GM21390 (cell line): ENCODE measurements at regions not wholly inside any gene's neighbourhood (a gene's known extent, or its start where the extent isn't known, plus 50 kb on each side); places are given as distances from the start of the nearest gene placed in this dataset.

ENCODE experiments used
- ATAC-seq: cut with Tn5 transposase; IDR thresholded peaks from one replicate; pipeline ENCODE4 v1.9.1; 2021; ENCODE audit not compliant: unreplicated experiment

GRCh38 chr2:216808805-216809425, 50.9 kb downstream of the TNP1 start:
- no peak for ATAC-seq

- no peak for ATAC-seq
These were observed 52.0 kb downstream of the TNP1 start for GRCh38 chr2:216807857-216808272.

- no peak for ATAC-seq
These were observed 55.2 kb downstream of the TNP1 start for GRCh38 chr2:216804357-216805350.

DNA sequence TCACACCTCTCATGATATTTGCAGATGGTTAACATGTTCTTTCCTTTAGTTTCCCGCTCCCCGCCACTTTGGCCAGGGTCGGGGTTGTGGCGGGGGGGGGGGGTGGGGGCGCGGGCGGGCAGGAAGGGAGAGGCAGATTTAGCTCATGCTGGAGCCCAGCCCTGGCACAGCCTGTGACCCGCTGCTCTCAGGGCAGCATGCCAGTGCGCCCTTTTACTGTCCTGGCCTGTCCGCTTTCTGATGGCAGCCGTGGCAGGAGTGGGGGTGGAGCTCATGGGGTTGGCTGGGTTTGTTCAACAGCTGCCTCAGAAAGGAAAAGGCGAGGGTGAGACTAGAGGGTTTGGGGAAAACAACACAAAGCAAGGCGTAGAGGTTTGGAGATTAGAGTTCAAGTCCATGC, 56.1 kb downstream of the TNP1 start:
- ATAC-seq, result no peak

- ATAC-seq, result no peak
These were observed 57.2 kb downstream of the TNP1 start for GRCh38 chr2:216802516-216803215.

- ATAC-seq, result no peak
These were observed 59.0 kb downstream of the TNP1 start for GRCh38 chr2:216800836-216801235.

DNA sequence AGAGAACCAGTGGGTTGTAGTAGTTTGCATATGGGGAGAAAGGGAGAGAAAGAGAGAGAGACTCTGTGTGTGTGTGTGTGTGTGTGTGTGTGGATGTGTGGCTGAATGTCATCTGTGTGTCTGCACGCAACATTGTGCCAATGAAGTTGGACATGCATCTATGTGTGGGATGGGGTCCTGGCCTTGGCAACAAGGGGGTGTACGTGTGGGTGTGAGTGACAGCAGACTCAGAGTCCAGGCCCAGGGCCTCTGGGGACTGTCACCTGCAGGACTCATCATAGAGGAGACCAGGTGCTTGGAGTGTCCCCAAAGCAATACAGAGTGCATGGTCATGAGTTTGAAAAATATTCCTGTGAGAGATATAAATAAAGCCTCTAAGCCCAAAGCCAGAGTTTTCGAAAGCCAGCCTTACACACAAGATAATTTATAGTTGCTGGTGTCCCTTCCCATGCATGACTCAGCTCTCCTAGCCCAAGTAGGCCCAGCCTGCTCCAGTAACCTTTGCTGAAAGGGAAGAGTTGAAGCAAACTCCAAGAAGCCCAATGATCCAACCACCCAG, 59.9 kb downstream of the TNP1 start:
- no peak for ATAC-seq

DNA sequence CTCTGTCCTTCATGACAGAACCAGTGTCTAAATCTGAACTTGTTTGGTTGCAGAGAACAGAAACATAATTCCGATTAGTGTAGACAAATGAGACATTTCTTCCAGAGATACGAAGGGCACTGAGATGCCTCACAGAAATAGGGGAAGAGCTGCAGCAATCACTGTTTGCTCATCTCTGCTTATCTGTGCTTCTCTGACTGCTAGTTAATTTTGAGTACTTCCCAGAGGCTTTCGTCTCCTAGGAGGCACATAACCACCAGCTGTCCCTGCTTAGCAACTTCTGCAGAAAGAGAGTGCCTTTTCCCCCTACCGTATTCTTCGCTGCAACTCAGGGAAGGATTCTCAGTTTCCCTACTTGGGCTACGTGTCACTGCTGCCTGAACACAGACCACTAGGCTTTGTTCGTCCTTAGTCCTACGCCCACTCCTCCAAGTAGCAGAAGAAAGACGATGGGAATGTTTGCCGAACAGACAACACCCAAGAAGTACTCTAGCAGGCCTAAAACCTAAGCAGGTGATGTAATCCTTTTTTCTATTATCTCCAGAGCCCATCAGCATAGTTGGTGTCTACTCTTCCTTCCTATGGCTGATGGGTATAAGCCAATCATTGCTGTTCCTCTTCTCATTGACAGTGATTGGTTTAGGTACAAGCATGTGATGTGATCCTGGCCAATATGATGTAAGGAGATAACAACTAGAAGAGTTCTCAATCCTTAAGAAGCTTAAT, 63.6 kb downstream of the TNP1 start:
- ATAC-seq, result no peak

DNA sequence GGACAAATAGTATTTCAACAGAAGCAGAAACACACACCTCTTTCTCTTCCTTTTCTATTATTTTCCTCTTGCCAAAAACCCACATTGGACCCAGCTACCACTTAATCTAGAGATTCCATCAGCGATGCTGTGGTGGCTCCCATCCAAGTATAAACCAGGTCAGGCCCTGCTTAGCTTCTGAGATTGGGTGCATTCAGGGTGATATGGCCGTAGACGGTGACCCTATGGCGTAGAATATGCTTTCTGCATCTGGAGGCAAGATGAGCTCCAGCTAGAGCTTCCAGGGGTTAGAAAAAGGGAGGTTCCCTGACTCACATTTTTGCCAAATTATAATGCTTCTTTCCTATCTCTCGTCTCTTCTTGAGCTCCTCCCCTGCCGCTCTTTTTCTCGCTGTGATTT, 66.5 kb downstream of the TNP1 start:
- no peak for ATAC-seq

DNA sequence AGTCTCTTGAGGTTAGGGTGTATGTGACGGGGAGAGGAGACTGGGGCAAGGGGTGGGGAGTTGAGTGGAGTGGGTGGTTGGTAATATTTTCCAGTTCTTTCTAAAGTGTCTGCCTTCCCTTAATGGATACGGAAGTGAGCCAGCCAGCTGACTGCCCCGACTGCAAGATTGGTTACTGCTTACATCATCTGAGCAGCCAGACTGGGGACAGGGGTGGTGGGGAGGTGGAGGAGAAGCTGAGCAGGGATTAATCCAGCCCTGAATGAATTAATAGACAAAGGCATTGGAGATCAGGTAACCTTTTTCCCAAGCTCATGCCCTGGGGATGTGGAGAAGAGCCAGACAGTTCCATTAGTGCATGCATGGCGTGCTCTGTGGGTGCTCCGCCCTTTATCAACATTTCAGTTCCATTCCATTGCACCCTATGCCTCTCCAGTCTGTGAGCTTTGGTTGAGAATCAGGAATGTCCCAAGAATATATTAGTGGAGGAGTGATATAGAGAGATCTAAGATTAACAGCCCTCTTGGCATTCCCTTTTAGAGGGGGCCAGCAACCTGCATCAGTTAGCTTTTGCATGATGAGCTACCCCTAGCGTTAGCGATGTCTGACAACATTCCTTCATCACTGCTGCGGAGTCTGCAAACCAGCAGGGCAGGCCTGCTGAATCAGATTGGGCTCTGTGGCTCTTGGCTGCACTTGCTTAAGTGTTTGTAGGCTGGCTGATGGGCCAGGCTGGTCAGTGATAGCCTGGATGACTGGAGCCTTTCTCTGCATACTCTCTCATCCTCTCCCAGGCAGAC, 67.4 kb downstream of the TNP1 start:
- no peak for ATAC-seq

GRCh38 chr2:216791303-216791702, 68.6 kb downstream of the TNP1 start:
- ATAC-seq, result no peak

- no peak for ATAC-seq
These were observed 70.8 kb downstream of the TNP1 start for GRCh38 chr2:216789081-216789480.

DNA sequence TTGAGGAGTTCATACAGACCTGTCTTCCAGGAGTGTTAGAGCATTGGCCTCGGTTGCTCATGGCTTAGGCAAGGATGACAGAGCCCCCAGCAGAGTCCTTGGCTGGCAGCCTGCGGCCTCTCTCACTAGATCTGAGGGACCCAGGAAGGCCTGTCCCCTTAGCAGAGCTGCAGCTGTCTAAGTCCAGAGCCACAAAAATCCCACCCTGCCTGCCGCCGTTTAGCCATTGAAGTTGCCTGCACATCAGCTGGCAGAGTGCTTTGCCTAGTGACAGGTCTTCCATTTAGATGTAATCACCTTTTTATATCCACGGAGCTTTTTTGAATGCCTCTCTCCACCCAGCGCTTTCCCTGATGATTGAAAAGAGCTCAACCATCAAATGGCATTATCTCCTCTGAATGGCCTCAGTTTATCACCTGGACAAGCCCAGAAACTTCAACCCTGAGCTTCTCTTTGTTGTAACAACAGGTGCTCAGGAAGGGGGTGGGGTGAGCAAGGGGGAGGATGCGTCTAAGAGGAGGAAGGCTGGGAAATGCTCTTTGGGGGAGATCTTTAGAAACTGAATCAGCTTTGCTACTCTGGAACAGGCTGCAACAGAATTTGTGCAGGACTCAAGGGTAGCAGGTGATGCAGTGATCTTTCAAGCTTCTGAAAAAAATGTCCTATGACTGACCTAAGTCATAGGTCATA, 71.9 kb downstream of the TNP1 start:
- no peak for ATAC-seq

- ATAC-seq, result no peak
These were observed 73.2 kb downstream of the TNP1 start for GRCh38 chr2:216786676-216787075.

GRCh38 chr2:216784456-216784855, 75.4 kb downstream of the TNP1 start:
- ATAC-seq, result no peak

- no peak for ATAC-seq
These were observed 78.2 kb downstream of the TNP1 start for GRCh38 chr2:216781709-216782108.

- ATAC-seq, result no peak
These were observed 79.0 kb downstream of the TNP1 start for GRCh38 chr2:216780843-216781242.

- peak; percentile 99 for ATAC-seq
These were observed 82.1 kb downstream of the TNP1 start for GRCh38 chr2:216777637-216778273.
